Adrenal gland (tissue), 9 donors: ENCODE measurements at regions not wholly inside any gene's neighbourhood (a gene's known extent, or its start where the extent isn't known, plus 50 kb on each side); places are given as distances from the start of the nearest gene placed in this dataset.

Experiments used
- DNase-seq, 7 donors: peaks; one replicate each; pipeline ENCODE4 v3.0.0-alpha.2; 2019 to 2020
- H3K27ac ChIP-seq, 5 donors: fragments of 200-600 bp; sonication (generic) in 4 of 5; 1 replicate in 3 of 5; 2 replicates in 2 of 5; pipeline versions ENCODE4 v1.5.1 to v1.8.0; 2016 to 2020; ENCODE audit warnings: mild to moderate bottlenecking in 1 of 5
- H3K27me3 ChIP-seq: fragments of 200-600 bp; 2 replicates; pipeline ENCODE4 v1.8.0; 2021
- H3K36me3 ChIP-seq, 2 donors: fragments of 200-600 bp; replicated peaks in 1 of 2; 1 replicate in 1 of 2; 2 replicates in 1 of 2; pipeline versions ENCODE4 v1.5.1 to v1.8.0; 2018 to 2022
- H3K4me1 ChIP-seq, 2 donors: fragments of 200-600 bp; replicated peaks in 1 of 2; 1 replicate in 1 of 2; 2 replicates in 1 of 2; pipeline versions ENCODE4 v1.5.1 to v1.8.0; 2018 to 2021
- H3K4me3 ChIP-seq, 4 donors: fragments of 200-600 bp; sonication (generic) in 3 of 4; one replicate each; pipeline ENCODE4 v1.5.1; 2016 to 2018
- H3K9me3 ChIP-seq, 3 donors: fragments of 200-600 bp; sonication (generic) in 1 of 3; replicated peaks in 1 of 3; 1 replicate in 2 of 3; 2 replicates in 1 of 3; pipeline versions ENCODE4 v1.5.1 to v1.8.0; 2016 to 2021
- POLR2A ChIP-seq, 2 donors: fragments of 450-650 bp; IDR thresholded peaks; one replicate each; pipeline ENCODE4 v1.6.1; 2017; ENCODE audit warnings: antibody characterized with exemption in 2 of 2, mild to moderate bottlenecking in 2 of 2, moderate library complexity in 1 of 2
- WGBS, 4 donors: extraction: QIAGEN DNeasy Blood & Tissue Kit in 2 of 4; methylation state at CpG; one replicate each; pipeline versions ENCODE4 v1.1.5 to v1.1.7; 2013 to 2017; 5-methylcytosine and 5-hydroxymethylcytosine counted together
- intact Hi-C, 2 donors: fragments of 100-400 bp; cut with DNase I; formaldehyde crosslinking; loops; one replicate each; pipeline versions ENCODE4 v1.14.1 to v1.15.0; 2022 to 2023
- TF ChIP-seq, protein P1 (sequence below), 6 experiments: fragments of 450-650 bp in 4 of 6; fragments of 200-600 bp in 2 of 6; sonication (generic) in 1 of 6; IDR thresholded peaks; 1 replicate in 5 of 6; 2 replicates in 1 of 6; pipeline versions ENCODE4 v1.5.1 to v1.8.0; 2016 to 2021; ENCODE audit warnings: antibody characterized with exemption in 6 of 6, mild to moderate bottlenecking in 2 of 6, moderate library complexity in 1 of 6
- donor health status: healthy with polysubstance abuse.
- donor health status: Bipolar disorder and iron deficiency.
- donor health status: DM: yes; HTN: yes; CAD: no.
- donor health status: DM: no; HTN: no; CAD: no.
- donor health status: DM: no; HTN: no; CAD: no.

DNA sequence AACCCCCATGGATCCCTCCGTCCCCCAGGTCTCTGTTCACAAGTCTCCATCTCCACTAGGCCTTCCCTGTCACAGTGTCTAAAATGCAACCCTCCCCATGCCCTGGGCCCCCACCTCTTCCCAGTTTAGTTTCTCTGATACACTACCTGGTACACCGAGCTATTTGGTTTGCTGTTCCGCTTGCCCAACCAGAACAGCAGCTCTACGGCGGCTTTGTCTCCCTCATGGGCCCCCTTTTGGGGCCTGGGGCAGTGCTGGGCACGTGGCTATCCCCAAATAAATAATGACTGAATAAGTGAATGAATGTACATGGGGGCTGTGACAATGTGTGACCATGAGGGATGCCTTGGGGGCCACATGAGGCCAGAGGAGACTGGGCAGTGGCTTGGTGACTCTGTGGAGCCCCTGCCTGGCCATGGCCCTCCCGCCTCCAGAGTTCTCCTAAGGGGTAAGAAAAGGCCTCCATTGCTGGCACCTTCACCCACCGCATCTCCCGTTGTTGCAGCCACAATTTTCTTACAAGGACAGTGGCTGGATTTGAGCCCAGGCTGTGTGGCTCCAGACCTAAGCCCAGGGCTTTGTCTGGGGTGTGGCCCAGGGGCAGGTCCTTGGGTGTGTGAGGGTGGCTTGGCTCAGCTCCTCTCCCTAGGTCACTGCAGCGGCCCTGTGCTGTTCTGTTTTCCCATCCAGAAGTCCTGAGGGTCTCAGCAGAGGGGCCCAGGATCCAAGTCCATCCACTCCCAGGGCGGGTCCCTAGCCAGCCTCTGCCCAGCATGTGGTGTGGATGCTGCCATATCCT is 408.5 kb upstream of the SULF2 start:
- Histone ChIP-seq H3K9me3 (no peaks in the 10 kb centered on the region), H3K4me1 (no peaks in the 10 kb centered on the region), H3K27ac (no peak overlapping the region), H3K36me3 (no peaks in the 10 kb centered on the region), H3K27me3 (no peaks in the 10 kb centered on the region), H3K4me3 (no peak overlapping the region)
- no peak for TF ChIP-seq POLR2A (IDR thresholded peaks at IDR 0.05)
- TF ChIP-seq, protein P1, sequence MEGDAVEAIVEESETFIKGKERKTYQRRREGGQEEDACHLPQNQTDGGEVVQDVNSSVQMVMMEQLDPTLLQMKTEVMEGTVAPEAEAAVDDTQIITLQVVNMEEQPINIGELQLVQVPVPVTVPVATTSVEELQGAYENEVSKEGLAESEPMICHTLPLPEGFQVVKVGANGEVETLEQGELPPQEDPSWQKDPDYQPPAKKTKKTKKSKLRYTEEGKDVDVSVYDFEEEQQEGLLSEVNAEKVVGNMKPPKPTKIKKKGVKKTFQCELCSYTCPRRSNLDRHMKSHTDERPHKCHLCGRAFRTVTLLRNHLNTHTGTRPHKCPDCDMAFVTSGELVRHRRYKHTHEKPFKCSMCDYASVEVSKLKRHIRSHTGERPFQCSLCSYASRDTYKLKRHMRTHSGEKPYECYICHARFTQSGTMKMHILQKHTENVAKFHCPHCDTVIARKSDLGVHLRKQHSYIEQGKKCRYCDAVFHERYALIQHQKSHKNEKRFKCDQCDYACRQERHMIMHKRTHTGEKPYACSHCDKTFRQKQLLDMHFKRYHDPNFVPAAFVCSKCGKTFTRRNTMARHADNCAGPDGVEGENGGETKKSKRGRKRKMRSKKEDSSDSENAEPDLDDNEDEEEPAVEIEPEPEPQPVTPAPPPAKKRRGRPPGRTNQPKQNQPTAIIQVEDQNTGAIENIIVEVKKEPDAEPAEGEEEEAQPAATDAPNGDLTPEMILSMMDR (IDR thresholded peaks at IDR 0.05), result no peak
- 80 to 99% (median 85%) methylated on average over 7 to 11 of the region's 11 CpGs for WGBS, 4 donors
- no peak for DNase-seq
- intact Hi-C loops, result no loop called here

DNA sequence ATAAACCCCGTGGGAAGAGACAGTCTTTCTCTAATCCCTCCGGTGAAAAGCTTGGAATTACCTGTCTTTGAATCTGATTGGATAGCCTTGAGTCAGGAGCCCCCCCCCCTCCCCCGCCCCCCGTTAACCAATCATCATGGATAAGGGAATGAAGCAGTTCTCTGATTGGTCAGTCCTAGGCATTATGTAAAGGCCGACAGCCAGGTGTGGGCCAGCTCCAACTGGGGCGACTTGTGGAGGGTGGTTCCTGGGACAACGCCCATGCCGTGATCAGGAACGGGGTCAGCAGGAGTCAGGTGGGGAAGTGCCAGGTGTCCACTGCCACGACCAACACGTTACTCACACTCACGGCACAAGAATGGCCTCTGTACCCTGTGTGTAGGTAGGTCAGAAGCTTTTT is 406.8 kb upstream of the SULF2 start:
- H3K9me3 ChIP-seq, result no peaks in the 10 kb centered on the region
- no peak overlapping the region for H3K27ac ChIP-seq
- no peaks in the 10 kb centered on the region for H3K4me1 ChIP-seq
- H3K27me3 ChIP-seq, result no peaks in the 10 kb centered on the region
- 88 to 94% (median 92%) methylated on average over 11 to 12 of the region's 12 CpGs for WGBS, 4 donors
- no peaks in the 10 kb centered on the region for H3K36me3 ChIP-seq
- no peak overlapping the region for H3K4me3 ChIP-seq
- TF ChIP-seq POLR2A (IDR thresholded peaks at IDR 0.05), result no peak
- TF ChIP-seq, protein P1 (IDR thresholded peaks at IDR 0.05), result no peak
- intact Hi-C loops, result no loop called here
- DNase-seq, result no peak

GRCh38 chr20:48191200-48191599 is 405.9 kb upstream of the SULF2 start:
- Histone ChIP-seq H3K27ac (no peak overlapping the region), H3K4me3 (no peak overlapping the region), H3K4me1 (no peaks in the 10 kb centered on the region), H3K27me3 (no peaks in the 10 kb centered on the region), H3K36me3 (no peaks in the 10 kb centered on the region), H3K9me3 (no peaks in the 10 kb centered on the region)
- 81 to 93% (median 85%) methylated on average over 3 of the region's 3 CpGs for WGBS, 4 donors
- no peak for DNase-seq
- no peak for TF ChIP-seq POLR2A (IDR thresholded peaks at IDR 0.05)
- TF ChIP-seq, protein P1 (IDR thresholded peaks at IDR 0.05), result no peak
- intact Hi-C loops, result no loop called here

DNA sequence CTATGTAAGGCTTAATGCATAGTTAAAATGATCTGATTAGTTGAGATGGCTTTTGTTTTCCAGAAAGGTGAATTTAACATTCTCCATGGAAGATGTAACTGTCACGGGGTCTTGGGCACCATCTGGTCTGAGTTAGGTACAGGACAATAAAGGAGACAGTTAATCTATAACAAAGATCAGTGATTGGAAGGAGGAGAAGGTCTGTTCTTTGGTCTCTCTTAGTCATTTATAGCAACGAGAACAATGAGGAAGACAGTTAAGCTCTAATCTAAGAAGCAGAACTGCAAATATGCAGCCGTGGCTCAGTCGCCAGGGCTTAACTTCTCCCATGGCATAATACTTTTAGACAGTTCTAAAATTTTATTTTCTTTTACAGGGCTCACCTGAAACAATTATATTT is 405.5 kb upstream of the SULF2 start:
- no peaks in the 10 kb centered on the region for H3K4me1 ChIP-seq
- no peak overlapping the region for H3K4me3 ChIP-seq
- WGBS, 4 donors, result 61 to 78% (median 75%) methylated on average over 4 of the region's 4 CpGs
- intact Hi-C loops, result no loop called here
- no peaks in the 10 kb centered on the region for H3K9me3 ChIP-seq
- H3K27ac ChIP-seq, result no peak overlapping the region
- no peak for DNase-seq
- TF ChIP-seq, protein P1 (IDR thresholded peaks at IDR 0.05), result no peak
- no peak for TF ChIP-seq POLR2A (IDR thresholded peaks at IDR 0.05)
- no peaks in the 10 kb centered on the region for H3K27me3 ChIP-seq
- H3K36me3 ChIP-seq, result no peaks in the 10 kb centered on the region
